Smooth muscle cell (in vitro differentiated cells): ENCODE measurements at regions not wholly inside any gene's neighbourhood (a gene's known extent, or its start where the extent isn't known, plus 50 kb on each side); places are given as distances from the start of the nearest gene placed in this dataset.
"Not testable (repeated sequence)": the region's sequence is repeated elsewhere in the genome, so short reads cannot be mapped to it uniquely, and the experiment has no call there.

ENCODE experiments used
- DNase-seq: peaks from one replicate; lab custom pipeline; 2025; ENCODE audit not compliant: unreplicated experiment; lab: John Stamatoyannopoulos, UW
- H2AFZ ChIP-seq: fragments of 200-600 bp; sonication (generic); 2 replicates; pipeline ENCODE4 v1.6.0; 2016; ENCODE audit warnings: antibody characterized with exemption, low read depth, mild to moderate bottlenecking
- H3F3A ChIP-seq: fragments of 200-600 bp; sonication (generic); 2 replicates; pipeline ENCODE4 v1.6.0; 2017; ENCODE audit warnings: antibody characterized with exemption, low read depth
- H3K27ac ChIP-seq: fragments of 200-600 bp; sonication (generic); 2 replicates; pipeline ENCODE4 v1.5.1; 2016; ENCODE audit warnings: low read depth, mild to moderate bottlenecking
- H3K27me3 ChIP-seq: fragments of 200-600 bp; sonication (generic); 2 replicates; pipeline ENCODE4 v1.6.1; 2016; ENCODE audit warnings: low read depth, mild to moderate bottlenecking
- H3K36me3 ChIP-seq: fragments of 200-600 bp; sonication (generic); 2 replicates; pipeline ENCODE4 v1.5.1; 2016; ENCODE audit warnings: low read depth
- H3K4me1 ChIP-seq: fragments of 200-600 bp; sonication (generic); 2 replicates; pipeline ENCODE4 v1.5.1; 2016; ENCODE audit warnings: low read depth
- H3K4me2 ChIP-seq: fragments of 200-600 bp; sonication (generic); 2 replicates; pipeline ENCODE4 v1.6.0; 2016; ENCODE audit warnings: mild to moderate bottlenecking
- H3K4me3 ChIP-seq: fragments of 200-600 bp; sonication (generic); 2 replicates; pipeline ENCODE4 v1.5.1; 2016; ENCODE audit warnings: mild to moderate bottlenecking
- H3K79me2 ChIP-seq: fragments of 200-600 bp; sonication (generic); 2 replicates; pipeline ENCODE4 v1.6.0; 2016; ENCODE audit warnings: low read depth, mild to moderate bottlenecking
- H3K9ac ChIP-seq: fragments of 200-600 bp; sonication (generic); 2 replicates; pipeline ENCODE4 v1.6.0; 2016; ENCODE audit warnings: low read depth
- H3K9me3 ChIP-seq: fragments of 200-600 bp; sonication (generic); replicated peaks from 2 replicates; pipeline ENCODE4 v1.5.1; 2016; ENCODE audit warnings: low read depth
- H4K20me1 ChIP-seq: fragments of 200-600 bp; sonication (generic); 2 replicates; pipeline ENCODE4 v1.6.0; 2016; ENCODE audit warnings: low read depth
- CTCF ChIP-seq: fragments of 200-600 bp; sonication (generic); IDR thresholded peaks from 2 replicates; pipeline ENCODE4 v1.5.1; 2017; ENCODE audit warnings: borderline replicate concordance, mild to moderate bottlenecking, antibody characterized with exemption; ENCODE audit not compliant: insufficient read depth, poor library complexity, severe bottlenecking
- WGBS: methylation state at CpG from one replicate; pipeline ENCODE4 v1.1.7; 2016; ENCODE audit warnings: low lambda C conversion rate; 5-methylcytosine and 5-hydroxymethylcytosine counted together

GRCh38 chr1:37189111-37189510, 154.8 kb upstream of the GRIK3 start:
- Histone ChIP-seq H3F3A (no peaks in the 10 kb centered on the region), H3K36me3 (no peaks in the 10 kb centered on the region), H3K4me1 (no peaks in the 10 kb centered on the region), H3K79me2 (no peaks in the 10 kb centered on the region), H4K20me1 (no peaks in the 10 kb centered on the region), H3K4me2 (no peak overlapping the region), H3K27ac (no peak overlapping the region), H3K4me3 (no peak overlapping the region), H3K27me3 (no peaks in the 10 kb centered on the region), H3K9me3 (no peaks in the 10 kb centered on the region), H3K9ac (no peak overlapping the region), H2AFZ (no peak overlapping the region)
- no peak for DNase-seq
- 60% methylated on average over 3 of the region's 3 CpGs for WGBS
- TF ChIP-seq CTCF, result no peak

GRCh38 chr1:37197411-37197810, 163.1 kb upstream of the GRIK3 start:
- Histone ChIP-seq H3K4me3 (no peak overlapping the region), H4K20me1 (no peaks in the 10 kb centered on the region), H3K36me3 (no peaks in the 10 kb centered on the region), H3K4me2 (no peak overlapping the region), H3K9me3 (no peaks in the 10 kb centered on the region), H2AFZ (no peak overlapping the region), H3F3A (no peaks in the 10 kb centered on the region), H3K9ac (no peak overlapping the region), H3K27ac (no peak overlapping the region), H3K4me1 (no peaks in the 10 kb centered on the region), H3K27me3 (no peaks in the 10 kb centered on the region), H3K79me2 (no peaks in the 10 kb centered on the region)
- DNase-seq, result no peak
- no peak for TF ChIP-seq CTCF
- WGBS, result 73% methylated on average over 3 of the region's 3 CpGs

- H3K9ac ChIP-seq, H4K20me1 ChIP-seq, H2AFZ ChIP-seq, H3K4me1 ChIP-seq, H3K36me3 ChIP-seq, H3K9me3 ChIP-seq, H3K4me3 ChIP-seq, H3K27ac ChIP-seq, H3K27me3 ChIP-seq, H3K4me2 ChIP-seq, H3F3A ChIP-seq, DNase-seq, H3K79me2 ChIP-seq: not testable (repeated sequence)
- WGBS, result 49% methylated on average over 5 of the region's 5 CpGs
These were observed 180.0 kb upstream of the GRIK3 start for GRCh38 chr1:37214305-37214704.

GRCh38 chr1:37233606-37234005, 199.3 kb upstream of the GRIK3 start:
- TF ChIP-seq CTCF, result no peak
- H3K79me2 ChIP-seq, result no peaks in the 10 kb centered on the region
- H3K4me2 ChIP-seq, result no peak overlapping the region
- H3K27ac ChIP-seq, result no peak overlapping the region
- H2AFZ ChIP-seq, result no peak overlapping the region
- H3K9me3 ChIP-seq, result no peaks in the 10 kb centered on the region
- H3F3A ChIP-seq, result no peaks in the 10 kb centered on the region
- peaks cover 7% of the 10 kb centered on the region for H3K27me3 ChIP-seq
- H4K20me1 ChIP-seq, result no peaks in the 10 kb centered on the region
- no peaks in the 10 kb centered on the region for H3K36me3 ChIP-seq
- no peak overlapping the region for H3K4me3 ChIP-seq
- no peak for DNase-seq
- WGBS, result 77% methylated on average over 2 of the region's 2 CpGs
- H3K4me1 ChIP-seq, result peaks cover 15% of the 10 kb centered on the region
- H3K9ac ChIP-seq, result no peak overlapping the region
